Lower lobe of right lung (tissue), 2 donors: ENCODE measurements at regions not wholly inside any gene's neighbourhood (a gene's known extent, or its start where the extent isn't known, plus 50 kb on each side); places are given as distances from the start of the nearest gene placed in this dataset.

ENCODE experiments used
- ATAC-seq, 2 donors: fragments of 200-7000 bp; cut with Tn5 transposase; one replicate each; pipeline ENCODE4 v1.9.1; 2020 to 2022; ENCODE audit warnings: mild to moderate bottlenecking in 2 of 2, moderate library complexity in 2 of 2
- DNase-seq: peaks from one replicate; pipeline ENCODE4 v3.0.0-alpha.2; 2020
- H3K27ac ChIP-seq: fragments of 200-600 bp; one replicate; pipeline ENCODE4 v1.8.0; 2022
- H3K27me3 ChIP-seq: fragments of 200-600 bp; one replicate; pipeline ENCODE4 v1.8.0; 2022; ENCODE audit warnings: low read depth
- H3K36me3 ChIP-seq: fragments of 200-600 bp; one replicate; pipeline ENCODE4 v1.8.0; 2022; ENCODE audit warnings: mild to moderate bottlenecking
- H3K4me1 ChIP-seq: fragments of 200-600 bp; one replicate; pipeline ENCODE4 v1.8.0; 2022
- H3K4me3 ChIP-seq: fragments of 200-600 bp; one replicate; pipeline ENCODE4 v1.8.0; 2022; ENCODE audit warnings: mild to moderate bottlenecking
- H3K9me3 ChIP-seq: fragments of 200-600 bp; one replicate; pipeline ENCODE4 v1.8.0; 2022
- intact Hi-C: fragments of 100-400 bp; cut with DNase I; formaldehyde crosslinking; loops from one replicate; pipeline ENCODE4 v1.11.0; 2022
- TF ChIP-seq, protein P1 (sequence below): fragments of 200-600 bp; IDR thresholded peaks from one replicate; pipeline ENCODE4 v1.8.0; 2022; ENCODE audit warnings: antibody characterized with exemption, mild to moderate bottlenecking
- donor health status: DM: no; HTN: yes; CAD: no; lungs with severe emphysema.

DNA sequence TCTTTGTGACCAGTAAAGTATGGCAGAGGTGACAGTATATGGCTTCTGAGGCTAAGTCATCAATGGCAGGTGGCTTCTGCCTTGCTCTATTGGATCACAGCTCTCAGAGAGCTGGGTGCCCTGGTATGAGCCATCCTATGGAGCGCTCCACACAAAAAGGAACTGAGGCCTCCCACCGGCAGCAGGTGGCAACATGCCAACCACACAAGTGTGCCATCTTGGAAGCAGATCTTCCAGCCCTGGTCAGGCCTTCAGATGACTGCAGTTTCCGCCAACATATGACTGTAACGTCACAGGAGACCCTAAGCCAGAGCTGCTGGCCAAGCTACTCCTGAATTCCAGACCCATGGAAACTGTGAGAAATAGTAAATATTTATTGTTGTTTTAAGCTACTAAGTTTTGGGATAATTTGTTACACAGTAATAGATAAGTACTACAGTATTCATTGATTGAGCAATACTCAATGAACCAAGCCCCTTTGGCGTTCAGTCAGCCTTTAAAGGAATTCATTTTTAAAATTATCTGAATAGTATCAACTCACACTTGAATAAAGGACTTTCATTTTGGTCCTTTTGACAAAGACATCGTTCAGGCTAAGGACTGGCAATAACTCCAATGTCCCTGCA, 69.4 kb upstream of the LHX1 start:
- ATAC-seq: no peak
- no peak for DNase-seq
- no peak overlapping the region for H3K27ac ChIP-seq
- H3K9me3 ChIP-seq: no peaks in the 10 kb centered on the region
- H3K4me1 ChIP-seq: no peaks in the 10 kb centered on the region
- no peak overlapping the region for H3K4me3 ChIP-seq
- H3K36me3 ChIP-seq: no peaks in the 10 kb centered on the region
- TF ChIP-seq, protein P1, sequence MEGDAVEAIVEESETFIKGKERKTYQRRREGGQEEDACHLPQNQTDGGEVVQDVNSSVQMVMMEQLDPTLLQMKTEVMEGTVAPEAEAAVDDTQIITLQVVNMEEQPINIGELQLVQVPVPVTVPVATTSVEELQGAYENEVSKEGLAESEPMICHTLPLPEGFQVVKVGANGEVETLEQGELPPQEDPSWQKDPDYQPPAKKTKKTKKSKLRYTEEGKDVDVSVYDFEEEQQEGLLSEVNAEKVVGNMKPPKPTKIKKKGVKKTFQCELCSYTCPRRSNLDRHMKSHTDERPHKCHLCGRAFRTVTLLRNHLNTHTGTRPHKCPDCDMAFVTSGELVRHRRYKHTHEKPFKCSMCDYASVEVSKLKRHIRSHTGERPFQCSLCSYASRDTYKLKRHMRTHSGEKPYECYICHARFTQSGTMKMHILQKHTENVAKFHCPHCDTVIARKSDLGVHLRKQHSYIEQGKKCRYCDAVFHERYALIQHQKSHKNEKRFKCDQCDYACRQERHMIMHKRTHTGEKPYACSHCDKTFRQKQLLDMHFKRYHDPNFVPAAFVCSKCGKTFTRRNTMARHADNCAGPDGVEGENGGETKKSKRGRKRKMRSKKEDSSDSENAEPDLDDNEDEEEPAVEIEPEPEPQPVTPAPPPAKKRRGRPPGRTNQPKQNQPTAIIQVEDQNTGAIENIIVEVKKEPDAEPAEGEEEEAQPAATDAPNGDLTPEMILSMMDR: no peak
- intact Hi-C loops: no loop called here
- H3K27me3 ChIP-seq: peaks cover 6% of the 10 kb centered on the region

DNA sequence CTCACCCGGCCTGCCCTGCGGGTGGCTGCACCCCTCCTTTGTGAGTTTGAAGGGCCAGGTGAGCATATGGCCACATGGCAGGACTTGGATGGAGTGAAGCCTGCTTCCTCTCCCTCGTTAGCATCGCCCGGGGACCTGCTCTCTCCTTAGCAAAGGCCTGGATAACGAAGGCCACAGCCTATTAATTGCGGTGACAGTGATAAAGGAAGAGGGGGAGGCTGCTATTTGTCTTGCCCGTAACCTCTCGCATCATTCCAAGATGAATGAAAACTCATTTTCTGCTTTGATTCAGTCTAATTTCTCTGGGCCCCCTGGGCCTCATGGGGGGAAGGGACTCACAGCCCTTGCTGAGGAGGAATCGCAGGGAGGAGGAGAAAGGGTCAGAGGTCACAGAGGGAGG, 68.5 kb upstream of the LHX1 start:
- TF ChIP-seq, protein P1: no peak
- Histone ChIP-seq H3K36me3 (no peaks in the 10 kb centered on the region), H3K4me3 (no peak overlapping the region), H3K4me1 (no peaks in the 10 kb centered on the region), H3K27me3 (peaks cover 6% of the 10 kb centered on the region), H3K27ac (no peak overlapping the region), H3K9me3 (no peaks in the 10 kb centered on the region)
- no peak for ATAC-seq
- intact Hi-C loops: no loop called here
- DNase-seq: no peak

DNA sequence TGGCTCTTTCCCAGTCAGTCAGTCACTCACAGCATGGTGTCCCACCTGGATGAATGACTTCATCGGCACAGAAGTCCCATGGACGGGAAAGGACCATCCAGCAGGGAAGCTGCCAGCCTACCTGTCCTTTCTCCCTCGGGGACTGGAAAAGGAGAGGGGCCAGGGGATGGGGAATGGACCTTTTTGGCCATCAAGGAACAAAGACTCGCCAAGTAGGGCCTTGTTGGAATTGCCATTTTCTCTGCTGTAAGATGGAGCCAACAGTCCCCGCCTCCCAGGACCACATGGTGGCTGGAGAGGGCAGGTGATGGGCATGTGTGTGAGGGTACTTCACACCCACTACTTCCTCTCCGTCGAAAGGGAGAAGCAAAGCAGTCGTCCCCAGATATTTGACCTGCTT, 67.8 kb upstream of the LHX1 start:
- Histone ChIP-seq H3K4me3 (no peak overlapping the region), H3K36me3 (no peaks in the 10 kb centered on the region), H3K27me3 (peaks cover 6% of the 10 kb centered on the region), H3K4me1 (no peaks in the 10 kb centered on the region), H3K27ac (no peak overlapping the region), H3K9me3 (no peaks in the 10 kb centered on the region)
- ATAC-seq (no peak), DNase-seq (no peak)
- intact Hi-C loops: no loop called here
- TF ChIP-seq, protein P1: no peak

DNA sequence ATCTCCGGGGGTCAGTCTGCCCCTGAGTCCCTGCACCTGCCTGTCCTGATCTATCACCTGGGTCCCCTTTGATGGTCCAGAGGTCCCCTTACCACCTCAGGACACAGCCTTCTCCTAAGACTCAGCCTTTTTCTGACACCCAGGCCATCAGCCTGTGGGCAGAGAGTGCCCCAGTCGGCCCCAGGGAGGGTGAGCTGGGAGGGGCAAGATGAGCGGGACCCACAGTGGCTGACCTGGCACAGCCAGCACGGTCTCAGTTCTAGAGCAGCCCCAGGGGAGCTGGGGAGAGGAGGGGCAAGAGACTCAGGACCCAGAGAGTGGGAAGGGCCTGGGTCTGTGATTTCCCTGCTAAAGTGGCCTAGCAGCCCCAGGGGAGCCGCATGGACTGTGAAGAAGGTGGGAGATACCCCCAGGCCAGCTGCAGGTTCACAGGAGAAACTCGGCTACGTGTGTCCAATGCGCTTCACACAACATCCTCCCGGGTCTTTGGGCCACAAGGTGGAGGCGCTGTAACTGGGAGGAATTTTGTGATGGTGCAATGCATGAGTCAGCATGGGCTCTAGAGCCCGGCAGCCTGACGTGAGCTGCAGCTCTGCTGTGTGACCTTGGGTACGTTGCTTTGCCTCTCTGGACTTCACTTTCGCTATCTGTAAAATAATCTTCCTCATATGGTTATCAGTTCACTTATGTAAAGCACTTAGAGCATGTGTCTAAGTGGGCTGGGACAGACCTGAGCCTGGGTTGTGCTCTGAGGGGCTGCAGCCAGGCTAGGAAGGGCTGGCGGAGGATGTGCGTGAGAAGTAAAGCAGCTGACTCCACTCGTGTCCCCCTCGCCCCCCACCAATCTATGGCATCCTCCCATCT, 67.2 kb upstream of the LHX1 start:
- no peaks in the 10 kb centered on the region for H3K9me3 ChIP-seq
- DNase-seq (no peak), ATAC-seq (no peak)
- H3K4me3 ChIP-seq: no peak overlapping the region
- TF ChIP-seq, protein P1: no peak
- H3K36me3 ChIP-seq: no peaks in the 10 kb centered on the region
- H3K27me3 ChIP-seq: peaks cover 6% of the 10 kb centered on the region
- H3K27ac ChIP-seq: no peak overlapping the region
- no peaks in the 10 kb centered on the region for H3K4me1 ChIP-seq
- intact Hi-C loops: no loop called here

DNA sequence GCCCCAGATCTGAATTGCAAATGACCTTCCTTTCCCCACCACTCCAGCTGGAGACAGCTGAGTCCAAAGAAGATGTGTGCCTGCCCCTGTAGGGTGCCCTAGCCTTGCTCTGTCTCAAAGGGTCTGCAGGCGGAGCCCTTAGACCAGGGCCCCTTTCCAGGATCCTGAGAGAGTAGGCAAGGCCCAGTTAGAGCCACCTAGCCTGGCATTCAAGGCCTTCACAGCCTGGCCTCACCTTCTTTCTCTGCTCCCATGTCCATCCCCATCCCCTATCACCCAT, 66.6 kb upstream of the LHX1 start:
- intact Hi-C loops: no loop called here
- ATAC-seq: no peak

More for the DNA sequence above, 66.6 kb upstream of the LHX1 start:
- no peak for DNase-seq
- H3K4me1 ChIP-seq: no peaks in the 10 kb centered on the region
- H3K9me3 ChIP-seq: no peaks in the 10 kb centered on the region
- H3K36me3 ChIP-seq: no peaks in the 10 kb centered on the region
- H3K4me3 ChIP-seq: no peak overlapping the region
- TF ChIP-seq, protein P1: no peak
- peaks cover 6% of the 10 kb centered on the region for H3K27me3 ChIP-seq
- H3K27ac ChIP-seq: no peak overlapping the region
